AG04450 (cell line): ENCODE measurements at regions not wholly inside any gene's neighbourhood (a gene's known extent, or its start where the extent isn't known, plus 50 kb on each side); places are given as distances from the start of the nearest gene placed in this dataset.

ENCODE experiments used
- CTCF ChIA-PET: fragments of 300-600, 350-600 bp; formaldehyde crosslinking; extraction: SDS; loops from one replicate; lab custom pipeline; 2022; ENCODE audit warnings: antibody characterized with exemption, inconsistent platforms; lab: Charles Lee
- POLR2A ChIA-PET: fragments of 350-600 bp; formaldehyde crosslinking; extraction: SDS; loops from one replicate; lab custom pipeline; 2021; ENCODE audit warnings: antibody characterized with exemption, inconsistent platforms; lab: Yijun Ruan, JAX
- DNase-seq: peaks from one replicate; pipeline ENCODE4 v3.0.0-alpha.2; 2011; ENCODE audit warnings: low read depth, low spot score
- H3K27ac ChIP-seq: one replicate; pipeline ENCODE4 v1.5.1; 2012; ENCODE audit warnings: low read depth, low read length, control low read depth
- H3K27me3 ChIP-seq: one replicate; pipeline ENCODE4 v1.6.0; 2012; ENCODE audit warnings: low read length; ENCODE audit not compliant: control insufficient read depth, insufficient read depth
- H3K4me3 ChIP-seq: 2 replicates; pipeline ENCODE4 v1.5.1; 2011; ENCODE audit warnings: mild to moderate bottlenecking, low read depth, low read length, control low read depth
- H3K9me3 ChIP-seq: 2 replicates; pipeline ENCODE4 v1.5.1; 2012; ENCODE audit warnings: low read length; ENCODE audit not compliant: control insufficient read depth, insufficient read depth
- CTCF ChIP-seq: IDR thresholded peaks from 2 replicates; pipeline ENCODE4 v1.5.1; 2011; ENCODE audit warnings: low read depth, low read length, control low read depth, inconsistent platforms

GRCh38 chr20:12464036-12464435, 544.7 kb upstream of the SPTLC3 start:
- no peak overlapping the region for H3K27ac ChIP-seq
- no peak overlapping the region for H3K4me3 ChIP-seq
- peaks cover 5% of the 10 kb centered on the region; the same call in 1 of the 2 replicates for H3K9me3 ChIP-seq
- ChIA-PET POLR2A (no interaction called here), CTCF (no interaction called here)
- no peak for TF ChIP-seq CTCF
- no peaks in the 10 kb centered on the region for H3K27me3 ChIP-seq
- DNase-seq: no peak

- CTCF ChIA-PET: no interaction called here
- Histone ChIP-seq H3K27ac (no peak overlapping the region), H3K27me3 (no peaks in the 10 kb centered on the region), H3K9me3 (peaks cover 8% of the 10 kb centered on the region), H3K4me3 (no peak overlapping the region)
- TF ChIP-seq CTCF: no peak
- POLR2A ChIA-PET: no interaction called here
- DNase-seq: no peak
These were observed 541.9 kb upstream of the SPTLC3 start for GRCh38 chr20:12466915-12467314.

GRCh38 chr20:12467758-12468157, 541.0 kb upstream of the SPTLC3 start:
- ChIA-PET POLR2A (no interaction called here), CTCF (no interaction called here)
- peaks cover 8% of the 10 kb centered on the region for H3K9me3 ChIP-seq
- DNase-seq: no peak
- no peak overlapping the region for H3K4me3 ChIP-seq
- no peak for TF ChIP-seq CTCF
- H3K27me3 ChIP-seq: no peaks in the 10 kb centered on the region
- H3K27ac ChIP-seq: no peak overlapping the region

- CTCF ChIA-PET: interaction anchor here (0.6 kb wide), 1 partner anchor 34 kb away, joined by 4 read pairs; no protein-coding TSS in a partner anchor
- no peak overlapping the region for H3K4me3 ChIP-seq
- DNase-seq: no peak
- H3K27ac ChIP-seq: no peak overlapping the region
- POLR2A ChIA-PET: no interaction called here
- TF ChIP-seq CTCF: no peak
- no peaks in the 10 kb centered on the region for H3K27me3 ChIP-seq
- H3K9me3 ChIP-seq: peaks cover 9% of the 10 kb centered on the region
These were observed 526.1 kb upstream of the SPTLC3 start for GRCh38 chr20:12482661-12483060.

- no peak overlapping the region for H3K4me3 ChIP-seq
- no peak for DNase-seq
- H3K27me3 ChIP-seq: no peaks in the 10 kb centered on the region
- peaks cover 2% of the 10 kb centered on the region; the same call in 1 of the 2 replicates for H3K9me3 ChIP-seq
- POLR2A ChIA-PET: no interaction called here
- no peak for TF ChIP-seq CTCF
- no peak overlapping the region for H3K27ac ChIP-seq
- CTCF ChIA-PET: no interaction called here
These were observed 506.3 kb upstream of the SPTLC3 start for GRCh38 chr20:12502443-12502842.
